ENCODE measurements at regions not wholly inside any gene's neighbourhood (a gene's known extent, or its start where the extent isn't known, plus 50 kb on each side); places are given as distances from the start of the nearest gene placed in this dataset.
A peak's percentile ranks its signal among the peaks of the same experiment; 100 is the strongest.

GRCh38 chr16:27685807-27686206, 135.9 kb downstream of the KATNIP start:
- DNase-seq = peak; percentile 19

DNA sequence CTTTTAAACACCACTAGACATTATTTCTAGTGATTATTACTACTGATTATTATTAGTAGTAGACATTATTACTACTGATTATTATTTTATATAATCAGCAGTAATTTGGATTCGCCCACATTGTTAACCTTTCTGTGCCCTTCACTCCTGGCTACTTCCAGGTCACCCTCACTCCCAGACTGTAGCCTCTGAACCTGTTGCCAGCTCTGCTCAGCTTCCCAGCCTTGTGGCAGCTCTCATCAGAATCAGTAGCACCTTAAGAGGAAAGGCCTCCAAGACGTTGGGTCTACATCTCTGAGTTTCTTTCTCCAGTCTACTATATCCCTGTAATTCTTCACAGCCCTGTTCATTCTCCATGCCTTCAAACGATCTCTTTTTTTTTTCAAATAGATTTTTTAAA, 137.0 kb downstream of the KATNIP start:
- no peak for DNase-seq

DNA sequence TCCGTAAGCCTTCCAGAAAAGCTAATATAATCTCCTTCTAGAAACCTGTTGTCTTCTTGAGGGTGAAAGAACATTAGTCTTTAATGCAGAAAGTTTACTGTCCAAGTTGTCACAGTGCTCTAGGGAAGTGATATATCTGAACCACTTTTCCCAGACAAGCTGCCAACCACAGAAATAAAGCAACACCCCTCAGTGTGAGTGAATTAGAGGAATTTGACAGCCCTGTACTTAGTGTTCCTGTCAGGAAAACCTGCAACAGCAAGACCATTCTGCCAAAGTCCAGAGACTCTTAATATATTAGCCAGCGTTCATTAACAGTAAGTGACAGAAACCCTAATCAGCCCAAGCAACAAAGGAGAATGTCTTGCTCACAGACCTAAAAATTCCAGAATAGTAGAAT, 137.7 kb downstream of the KATNIP start:
- DNase-seq = no peak

DNA sequence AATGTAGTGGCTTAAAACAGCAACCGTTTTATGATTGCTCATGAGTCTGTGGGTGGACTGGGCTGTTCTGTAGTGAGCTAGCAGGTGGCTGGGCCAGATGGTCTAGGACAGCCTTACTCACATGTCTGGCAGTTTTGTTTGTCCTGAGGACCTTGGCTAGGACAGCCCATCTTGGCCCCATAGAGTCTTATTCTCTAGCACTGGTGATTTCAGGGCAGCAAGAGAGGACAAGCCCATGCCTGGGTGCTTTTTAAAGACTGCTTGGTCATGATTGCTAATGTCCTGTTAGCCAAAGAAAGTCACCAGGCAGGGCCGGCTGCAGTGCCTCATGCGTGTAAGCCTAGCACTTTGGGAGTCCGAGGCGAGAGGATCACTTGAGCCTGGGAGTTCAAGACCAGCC, 139.8 kb downstream of the KATNIP start:
- no peak for DNase-seq

GRCh38 chr16:27690608-27691007, 140.7 kb downstream of the KATNIP start:
- peak; percentile 69 for DNase-seq

- no peak for DNase-seq
Observed at GRCh38 chr16:27691721-27692120, 141.8 kb downstream of the KATNIP start.

GRCh38 chr16:27692576-27692975, 142.6 kb downstream of the KATNIP start:
- no peak for DNase-seq

DNA sequence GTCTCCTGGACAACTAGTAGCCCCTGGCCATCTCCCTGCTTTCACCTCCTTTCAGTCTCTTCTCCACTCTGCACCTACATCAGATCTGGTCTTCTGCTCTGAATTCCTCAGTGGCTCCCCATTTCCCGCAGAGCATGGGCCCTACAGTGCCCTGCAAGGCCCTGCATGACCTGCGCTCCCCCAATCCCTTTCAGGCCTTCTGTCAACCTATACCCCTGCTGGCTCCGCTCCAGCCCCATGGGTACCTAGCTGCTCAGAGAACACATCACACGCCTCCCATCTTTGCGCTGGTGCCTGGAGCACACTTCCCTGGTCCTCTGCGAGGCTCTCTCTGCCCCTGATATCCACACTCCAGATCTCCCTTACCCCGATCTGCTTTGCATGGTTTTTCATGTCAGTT, 145.2 kb downstream of the KATNIP start:
- DNase-seq = no peak

GRCh38 chr16:27698266-27698665, 148.3 kb downstream of the KATNIP start:
- peak; percentile 42 for DNase-seq

- no peak for DNase-seq
Observed at GRCh38 chr16:27698746-27699145, 148.8 kb downstream of the KATNIP start.

- no peak for DNase-seq
Observed at GRCh38 chr16:27699540-27699939, 149.6 kb downstream of the KATNIP start.

DNA sequence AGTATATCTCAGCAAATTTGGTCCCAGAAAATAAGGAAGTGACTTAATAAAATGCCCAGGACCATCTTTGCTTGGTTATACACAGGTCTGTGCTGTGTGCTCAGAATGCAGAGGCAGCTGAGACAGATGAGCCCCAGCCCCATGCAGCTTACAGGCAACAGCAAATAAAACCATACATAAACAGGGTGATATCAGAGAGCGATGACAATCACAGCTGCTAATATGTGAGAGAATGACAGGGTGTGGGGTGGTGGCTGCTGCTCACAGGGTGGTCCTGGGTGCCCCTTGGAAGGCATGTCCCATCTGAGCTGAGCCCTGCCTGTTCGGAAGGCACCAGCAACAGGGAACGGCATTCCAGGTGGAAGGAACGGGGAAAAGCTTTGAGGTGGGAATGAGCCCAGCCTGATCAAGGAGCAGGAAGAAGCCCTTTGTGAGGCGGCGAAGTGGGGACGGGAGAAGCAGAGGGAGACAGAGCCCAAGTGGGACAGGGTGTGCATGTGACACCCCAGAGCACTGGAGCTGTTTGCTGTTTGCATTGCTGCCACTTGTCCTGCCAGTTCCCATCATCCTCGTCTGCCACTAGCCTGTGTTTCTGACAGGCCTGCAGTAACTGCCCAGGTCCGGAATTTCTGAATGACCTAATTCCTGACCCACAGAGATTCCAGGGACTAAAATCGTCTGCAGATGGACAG, 150.5 kb downstream of the KATNIP start:
- DNase-seq = no peak

DNA sequence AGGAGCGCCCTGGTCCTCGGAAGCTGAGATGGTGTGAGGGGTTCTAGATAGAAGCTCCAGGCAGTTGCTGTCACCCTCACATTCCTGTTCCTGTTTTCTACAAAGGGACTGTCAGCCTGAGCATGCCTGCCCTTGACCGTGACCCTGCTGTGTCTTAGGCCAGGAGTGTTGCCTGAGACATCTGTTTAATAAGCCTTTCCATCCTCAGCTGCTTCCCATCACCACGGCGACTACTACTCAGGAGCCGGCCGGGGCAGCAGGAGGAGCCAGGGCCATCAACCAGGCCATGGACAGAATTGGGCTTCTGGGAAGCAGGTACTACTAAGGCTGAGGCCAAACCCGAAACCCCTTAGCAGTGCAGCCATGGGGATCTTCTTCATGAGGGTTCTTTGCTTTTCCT, 151.4 kb downstream of the KATNIP start:
- no peak for DNase-seq

GRCh38 chr16:27703121-27703520, 153.2 kb downstream of the KATNIP start:
- no peak for DNase-seq

GRCh38 chr16:27703545-27703944, 153.6 kb downstream of the KATNIP start:
- peak; percentile 82 for DNase-seq

DNA sequence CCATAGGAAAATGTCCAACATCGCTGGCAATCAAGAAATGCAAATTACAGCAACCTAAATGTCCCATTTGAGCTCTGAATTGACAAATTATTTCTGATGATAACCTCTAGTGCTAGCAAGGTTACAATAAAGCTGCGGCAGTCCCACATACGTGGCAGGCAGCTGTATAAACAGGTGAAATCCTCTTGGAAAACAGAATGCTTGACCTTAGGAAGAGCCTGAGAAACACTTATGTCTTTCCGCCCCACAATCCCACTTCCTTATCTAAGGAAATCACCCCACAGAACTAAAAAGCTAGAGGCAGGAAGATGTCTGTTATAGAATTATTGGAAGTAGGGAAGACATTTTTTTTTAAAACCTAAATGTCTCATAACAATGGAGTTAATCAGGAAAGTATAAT, 154.3 kb downstream of the KATNIP start:
- DNase-seq = peak; percentile 88

DNA sequence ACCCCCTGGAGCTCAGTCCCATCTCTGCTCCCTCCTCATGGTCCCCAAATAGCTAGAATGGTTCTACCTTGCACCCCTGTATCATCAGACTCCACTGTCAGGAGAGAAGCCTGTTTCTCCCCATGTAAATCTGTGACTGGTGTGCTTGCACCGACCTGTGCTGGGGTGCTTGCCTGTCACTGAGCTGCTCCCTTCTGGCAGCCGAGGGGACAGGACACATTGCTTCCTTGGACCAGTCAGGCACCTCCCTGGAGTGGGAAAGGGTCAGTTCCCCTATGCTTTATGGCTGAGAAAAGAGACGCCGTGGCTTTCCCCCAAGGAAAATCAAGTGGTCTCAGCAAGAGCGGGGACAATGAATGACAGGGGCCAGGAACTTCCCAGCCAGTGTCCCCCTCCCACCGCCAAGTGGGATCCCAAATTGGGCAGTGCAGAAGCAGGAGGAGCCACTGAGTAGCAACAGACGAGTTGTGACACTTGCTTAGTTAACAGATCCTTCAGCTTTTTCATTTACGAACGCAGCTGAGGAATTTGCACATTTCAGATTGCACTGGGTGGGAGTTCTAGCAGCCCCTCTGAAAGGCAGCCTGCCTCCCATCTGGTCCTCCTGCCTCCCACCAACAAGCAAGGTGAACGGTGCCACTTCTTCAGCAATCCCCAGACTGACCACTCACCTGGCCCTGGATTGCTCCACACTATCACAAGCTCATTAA, 156.4 kb downstream of the KATNIP start:
- no peak for DNase-seq

- no peak for DNase-seq
Observed at GRCh38 chr16:27706866-27707685, 157.1 kb downstream of the KATNIP start.

- no peak for DNase-seq
Observed at GRCh38 chr16:27708651-27709050, 158.7 kb downstream of the KATNIP start.

GRCh38 chr16:27712251-27712711, 162.3 kb downstream of the KATNIP start:
- no peak for DNase-seq

DNA sequence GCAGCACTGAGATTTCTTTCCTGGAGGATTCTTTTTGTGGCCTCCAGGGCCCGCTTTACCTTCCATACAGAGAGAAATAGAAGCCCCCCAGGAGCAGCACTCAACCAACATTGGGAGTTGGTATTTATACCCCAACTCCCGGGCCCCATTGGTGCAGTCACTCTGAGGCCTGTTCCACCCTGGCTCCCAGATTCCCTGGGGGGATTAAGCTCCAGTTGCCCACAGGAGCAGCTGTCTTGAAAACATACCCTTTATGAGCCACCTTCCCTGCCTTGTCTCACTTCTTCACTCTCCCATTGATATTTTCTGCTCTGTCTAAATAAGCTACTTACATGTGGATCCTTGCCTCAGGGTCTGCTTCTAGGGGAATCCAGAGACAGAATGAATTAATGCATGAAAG, 167.8 kb downstream of the KATNIP start:
- no peak for DNase-seq

GRCh38 chr16:27718201-27719105, 168.5 kb downstream of the KATNIP start:
- DNase-seq = no peak

DNA sequence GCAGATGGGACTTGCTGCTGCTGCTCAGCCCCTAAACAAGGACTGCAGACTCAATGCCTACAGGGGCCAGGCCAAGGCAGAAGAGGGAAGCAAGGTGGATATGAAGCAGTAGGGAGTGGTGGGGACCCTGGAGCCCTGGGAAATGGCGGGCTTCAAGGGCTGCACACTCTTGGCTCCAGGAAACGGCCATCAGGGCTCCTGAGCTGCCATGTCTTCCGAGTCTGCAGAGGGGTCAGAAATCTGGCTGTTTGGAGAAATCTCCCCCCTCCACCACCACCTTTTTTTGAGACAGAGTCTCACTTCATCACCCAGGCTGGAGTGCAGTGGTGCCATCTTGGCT, 169.1 kb downstream of the KATNIP start:
- DNase-seq = no peak
